ENCODE measurements at regions not wholly inside any gene's neighbourhood (a gene's known extent, or its start where the extent isn't known, plus 50 kb on each side); places are given as distances from the start of the nearest gene placed in this dataset.

- H3K4me1 ChIP-seq, result no peaks in the 10 kb centered on the region
- FAIRE-seq (no peak), ATAC-seq (no peak), DNase-seq (ENCODE audit: low read depth in 1 of 2, low spot score in 1 of 2) (no peak)
- H3K27ac ChIP-seq, result no peak overlapping the region
- ChIA-PET POLR2A (no interaction called here), CTCF (interaction anchor here (0.7 kb wide), 1 partner anchor 183 kb away, joined by 3 read pairs; no protein-coding TSS in a partner anchor)
- H3K9me3 ChIP-seq, result peaks cover 9% of the 10 kb centered on the region; the same call in 1 of the 3 replicates
- no peak overlapping the region for H3K4me2 ChIP-seq
- no peak overlapping the region for H3K4me3 ChIP-seq
- 8% methylated on average over 2 of the region's 2 CpGs for WGBS (ENCODE audit: missing lambda C conversion rate)
- TF ChIP-seq JUN (IDR thresholded peaks at IDR 0.05) (no peak), HOXA7 (CRISPR knock-in tag; IDR thresholded peaks at IDR 0.05) (no peak), CBX2 (IDR thresholded peaks at IDR 0.05; ENCODE audit: borderline replicate concordance, low read depth) (no peak), PHF8 (IDR thresholded peaks at IDR 0.05; ENCODE audit: borderline replicate concordance, low read depth) (no peak), SMC3 (IDR thresholded peaks at IDR 0.05) (no peak), EP300 (IDR thresholded peaks at IDR 0.05) (no peak), PBX3 (IDR thresholded peaks at IDR 0.05) (no peak), CEBPB (IDR thresholded peaks at IDR 0.05) (no peak), GATA3 (IDR thresholded peaks at IDR 0.05; ENCODE audit: borderline replicate concordance) (no peak), NR3C1 (IDR thresholded peaks at IDR 0.05) (no peak), ZC3H11A (IDR thresholded peaks at IDR 0.05) (no peak), RCOR1 (IDR thresholded peaks at IDR 0.05; ENCODE audit: low read depth, low read length) (no peak), HMGXB4 (CRISPR knock-in tag; IDR thresholded peaks at IDR 0.05; ENCODE audit: borderline replicate concordance) (no peak), MYC (IDR thresholded peaks at IDR 0.05; ENCODE audit: borderline replicate concordance, low read length) (no peak), EHMT2 (IDR thresholded peaks at IDR 0.05; ENCODE audit: low read depth) (no peak), ZNF302 (CRISPR knock-in tag; IDR thresholded peaks at IDR 0.05) (no peak), HDAC2 (IDR thresholded peaks at IDR 0.05) (no peak), EHF (CRISPR knock-in tag; IDR thresholded peaks at IDR 0.05) (no peak), RFX5 (IDR thresholded peaks at IDR 0.05) (no peak), FOXS1 (CRISPR knock-in tag; IDR thresholded peaks at IDR 0.05) (no peak)
Observed at GRCh38 chr5:10099548-10099947, 150.1 kb downstream of the ATPSCKMT start.

GRCh38 chr5:10091701-10092100 lies 158.0 kb downstream of the ATPSCKMT start:
- no peak for TF ChIP-seq BHLHE40 (IDR thresholded peaks at IDR 0.05; ENCODE audit: low read depth, low read length)
- no peak for TF ChIP-seq CBX2 (IDR thresholded peaks at IDR 0.05; ENCODE audit: borderline replicate concordance, low read depth)
- TF ChIP-seq CTCF (IDR thresholded peaks at IDR 0.05), result no peak
- TF ChIP-seq EHF (CRISPR knock-in tag; IDR thresholded peaks at IDR 0.05), result no peak
- TF ChIP-seq NPAS2 (CRISPR knock-in tag; IDR thresholded peaks at IDR 0.05; ENCODE audit: borderline replicate concordance), result no peak
- TF ChIP-seq HOXB5 (CRISPR knock-in tag; IDR thresholded peaks at IDR 0.05), result no peak
- TF ChIP-seq FOSB (CRISPR knock-in tag; IDR thresholded peaks at IDR 0.05), result no peak
- TF ChIP-seq PBX3 (IDR thresholded peaks at IDR 0.05), result no peak
- TF ChIP-seq GATA3 (IDR thresholded peaks at IDR 0.05; ENCODE audit: borderline replicate concordance), result no peak
- no peak for TF ChIP-seq CEBPB (IDR thresholded peaks at IDR 0.05)
- no peak for TF ChIP-seq RCOR1 (IDR thresholded peaks at IDR 0.05; ENCODE audit: low read depth, low read length)
- no peak for TF ChIP-seq ATOH8 (CRISPR knock-in tag; IDR thresholded peaks at IDR 0.05; ENCODE audit: low read depth)
- no peak for TF ChIP-seq EP300 (IDR thresholded peaks at IDR 0.05)
- no peak for TF ChIP-seq JUNB (IDR thresholded peaks at IDR 0.05)
- no peak for TF ChIP-seq ELK1 (IDR thresholded peaks at IDR 0.05; ENCODE audit: low read depth, low read length)
- no peak for TF ChIP-seq KDM1A (IDR thresholded peaks at IDR 0.05; ENCODE audit: low read depth)
- no peak for TF ChIP-seq KDM5A (IDR thresholded peaks at IDR 0.05)
- TF ChIP-seq PHF8 (IDR thresholded peaks at IDR 0.05; ENCODE audit: borderline replicate concordance, low read depth), result no peak
- Histone ChIP-seq H3K9me3 (no peaks in the 10 kb centered on the region), H3K4me2 (no peak overlapping the region), H3K4me1 (no peaks in the 10 kb centered on the region), H3K27ac (no peak overlapping the region), H3K4me3 (no peak overlapping the region)
- POLR2A ChIA-PET, result no interaction called here
- no peak for FAIRE-seq
- no peak for ATAC-seq
- WGBS (ENCODE audit: missing lambda C conversion rate), result 2% methylated on average over 4 of the region's 4 CpGs
- CTCF ChIA-PET, result interaction anchor here (1.3 kb wide), 1 partner anchor 18 kb away, joined by 5 read pairs; no protein-coding TSS in a partner anchor
- no peak for DNase-seq (ENCODE audit: low read depth in 1 of 2, low spot score in 1 of 2)
